Heart right ventricle (tissue), 16 donors: ENCODE measurements at regions not wholly inside any gene's neighbourhood (a gene's known extent, or its start where the extent isn't known, plus 50 kb on each side); places are given as distances from the start of the nearest gene placed in this dataset.
A peak's percentile ranks its signal among the peaks of the same experiment; 100 is the strongest.

Experiments
- ATAC-seq, 8 donors: fragments of 200-7000 bp; cut with Tn5 transposase; one replicate each; pipeline ENCODE4 v1.9.1; 2020; ENCODE audit warnings: mild to moderate bottlenecking in 8 of 8, moderate library complexity in 8 of 8, moderate number of reproducible peaks in 1 of 8
- DNase-seq, 2 donors: peaks; one replicate each; pipeline ENCODE4 v3.0.0-alpha.2; 2020
- H3K27ac ChIP-seq, 10 donors: fragments of 200-600 bp; sonication (generic) in 2 of 10; one replicate each; pipeline versions ENCODE4 v1.5.0 to v1.8.0; 2020 to 2022; ENCODE audit warnings: mild to moderate bottlenecking in 3 of 10
- H3K27me3 ChIP-seq, 7 donors: fragments of 200-600 bp; one replicate each; pipeline ENCODE4 v1.8.0; 2021 to 2022; ENCODE audit warnings: mild to moderate bottlenecking in 2 of 7
- H3K36me3 ChIP-seq, 9 donors: fragments of 200-600 bp; sonication (generic) in 1 of 9; one replicate each; pipeline versions ENCODE4 v1.5.0 to v1.8.0; 2020 to 2022; ENCODE audit warnings: mild to moderate bottlenecking in 2 of 9
- H3K4me1 ChIP-seq, 9 donors: fragments of 200-600 bp; sonication (generic) in 1 of 9; one replicate each; pipeline versions ENCODE4 v1.5.0 to v1.8.0; 2020 to 2022; ENCODE audit warnings: mild to moderate bottlenecking in 4 of 9
- H3K4me3 ChIP-seq, 10 donors: fragments of 200-600 bp; sonication (generic) in 2 of 10; one replicate each; pipeline versions ENCODE4 v1.5.0 to v1.8.0; 2020 to 2022; ENCODE audit warnings: mild to moderate bottlenecking in 7 of 10, moderate library complexity in 2 of 10
- H3K9me3 ChIP-seq, 11 donors: fragments of 200-600 bp in 10 of 11; sonication (generic) in 2 of 11; one replicate each; pipeline versions ENCODE4 v1.5.0 to v1.8.0; 2013 to 2022; ENCODE audit warnings: mild to moderate bottlenecking in 2 of 11, control low read depth in 1 of 11, moderate library complexity in 1 of 11
- CTCF ChIP-seq, 9 donors: fragments of 200-600 bp; sonication (generic) in 2 of 9; IDR thresholded peaks; one replicate each; pipeline versions ENCODE4 v1.5.0 to v1.8.0; 2021 to 2022; ENCODE audit warnings: antibody characterized with exemption in 9 of 9, mild to moderate bottlenecking in 5 of 9, moderate library complexity in 1 of 9
- WGBS, 2 donors: extraction: QIAGEN DNeasy Blood & Tissue Kit; methylation state at CpG; one replicate each; pipeline ENCODE4 v1.1.7; 2013; ENCODE audit warnings: inconsistent platforms in 1 of 2; 5-methylcytosine and 5-hydroxymethylcytosine counted together
- intact Hi-C, 10 donors: fragments of 100-400 bp; cut with DNase I; formaldehyde crosslinking; loops; one replicate each; pipeline versions ENCODE4 v1.11.1 to v1.14.2; 2022
- donor health status: Arrhythmogenic right ventricular cardiomyopathy.
- donor health status: ischemic (EF 13 %, LVEDD 7.1; RV severe dilation, severe dysfunction).
- donor health status: healthy with polysubstance abuse.
- donor health status: DM: no; HTN: yes; CAD: no.
- donor health status: DM: no; HTN: no; CAD: no.
- donor health status: ischemic (EF 25% LVEDD 6.9; RV normal size, moderate dysfunction).
- donor health status: ischemic (EF 25% LVEDD 5.7; RV mildly dilated, moderate dysfunction).
- donor health status: healthy.
- donor health status: DM: yes; HTN: yes; CAD: no.
- donor health status: Ischemic cardiomyopathy.
- donor health status: ischemic (EF 35%, LVEDD 5.7; RV mildly dilated, moderate dysfunction).
- donor health status: nonischemic (EF 11% LVEDD 7.7; RV severe dilation, severe dysfunction).
- donor health status: DM: yes; HTN: yes; CAD: no.
- donor health status: PGD.
- donor health status: ischemic (EF 29% LVEDD 5.4; RV normal size, mild dysfunction).
- donor health status: nonischemic (EF 23%, LVEDD 6.1; RV moderate dilation, normal function).

- 95 to 96% methylated on average over 10 of the region's 10 CpGs for WGBS, 2 donors
Measured at GRCh38 chr17:83196366-83196765, 117.0 kb downstream of the METRNL start.

GRCh38 chr17:83196973-83197880 lies 117.8 kb downstream of the METRNL start:
- H3K4me3 ChIP-seq: no peak overlapping the region
- no peak for TF ChIP-seq CTCF (IDR thresholded peaks at IDR 0.05)
- peaks cover 22 to 86% (median 56%) of the 10 kb centered on the region in 9 donors for H3K4me1 ChIP-seq
- H3K27ac ChIP-seq: peak overlapping the region in 1 of 10 donors; percentile 98
- H3K27me3 ChIP-seq: no peaks in the 10 kb centered on the region
- no peaks in the 10 kb centered on the region for H3K36me3 ChIP-seq
- DNase-seq (no peak), ATAC-seq (no peak)
- intact Hi-C loops: no loop called here
- no peaks in the 10 kb centered on the region for H3K9me3 ChIP-seq
- WGBS, 2 donors: 66 to 71% methylated on average over 24 of the region's 24 CpGs

More at GRCh38 chr17:83196366-83196765, 117.0 kb downstream of the METRNL start:
- TF ChIP-seq CTCF (IDR thresholded peaks at IDR 0.05): no peak
- H3K27me3 ChIP-seq: no peaks in the 10 kb centered on the region
- no peak overlapping the region for H3K4me3 ChIP-seq
- no peaks in the 10 kb centered on the region for H3K9me3 ChIP-seq
- no peak for DNase-seq
- no peaks in the 10 kb centered on the region for H3K36me3 ChIP-seq
- H3K4me1 ChIP-seq: peaks cover 22 to 81% (median 47%) of the 10 kb centered on the region in 9 donors
- no peak for ATAC-seq
- peak overlapping the region in 4 of 10 donors; percentile 19 to 71 (median 61) for H3K27ac ChIP-seq
- intact Hi-C loops: no loop called here

GRCh38 chr17:83198366-83199341 lies 119.2 kb downstream of the METRNL start:
- no peak for TF ChIP-seq CTCF (IDR thresholded peaks at IDR 0.05)
- H3K4me3 ChIP-seq: peak overlapping the region in 2 of 10 donors; percentile 8 to 47
- H3K27ac ChIP-seq: peak overlapping the region in 7 of 10 donors; percentile 47 to 98 (median 76)
- peak in 1 of 2 donors; percentile 15 for DNase-seq
- H3K4me1 ChIP-seq: peaks cover 29 to 95% (median 57%) of the 10 kb centered on the region in 9 donors
- no peaks in the 10 kb centered on the region for H3K36me3 ChIP-seq
- intact Hi-C loops: no loop called here
- no peaks in the 10 kb centered on the region for H3K27me3 ChIP-seq
- whole genome bisulfite sequencing, 2 donors: 83 to 85% methylated on average over 27 of the region's 27 CpGs
- no peaks in the 10 kb centered on the region for H3K9me3 ChIP-seq
- ATAC-seq: no peak
